Right atrium auricular region (tissue), 2 donors: ENCODE measurements at regions not wholly inside any gene's neighbourhood (a gene's known extent, or its start where the extent isn't known, plus 50 kb on each side); places are given as distances from the start of the nearest gene placed in this dataset.

Source experiments
- DNase-seq: peaks from one replicate; pipeline ENCODE4 v3.0.0-alpha.2; 2019; ENCODE audit warnings: low spot score
- H3K27ac ChIP-seq, 2 donors: fragments of 200-600 bp; sonication (generic); 1 replicate in 1 of 2; 2 replicates in 1 of 2; pipeline ENCODE4 v1.5.1; 2016 to 2019
- H3K27me3 ChIP-seq, 2 donors: fragments of 200-600 bp; sonication (generic); one replicate each; pipeline versions ENCODE4 v1.5.1 to v1.6.0; 2017 to 2019
- H3K36me3 ChIP-seq: fragments of 200-600 bp; sonication (generic); one replicate; pipeline ENCODE4 v1.5.1; 2016
- H3K4me1 ChIP-seq, 2 donors: fragments of 200-600 bp; sonication (generic); one replicate each; pipeline versions ENCODE4 v1.5.1 to v1.6.0; 2017 to 2019
- H3K4me3 ChIP-seq, 2 donors: fragments of 200-600 bp; sonication (generic); 1 replicate in 1 of 2; 2 replicates in 1 of 2; pipeline ENCODE4 v1.5.1; 2017 to 2019; ENCODE audit warnings: mild to moderate bottlenecking in 1 of 2, moderate library complexity in 1 of 2
- H3K9me3 ChIP-seq, 2 donors: fragments of 200-600 bp; sonication (generic); one replicate each; pipeline ENCODE4 v1.5.1; 2019
- TF ChIP-seq, protein P1 (sequence below), 2 donors: fragments of 200-600 bp; sonication (generic); IDR thresholded peaks; one replicate each; pipeline ENCODE4 v1.5.1; 2019; ENCODE audit warnings: antibody characterized with exemption in 2 of 2

DNA sequence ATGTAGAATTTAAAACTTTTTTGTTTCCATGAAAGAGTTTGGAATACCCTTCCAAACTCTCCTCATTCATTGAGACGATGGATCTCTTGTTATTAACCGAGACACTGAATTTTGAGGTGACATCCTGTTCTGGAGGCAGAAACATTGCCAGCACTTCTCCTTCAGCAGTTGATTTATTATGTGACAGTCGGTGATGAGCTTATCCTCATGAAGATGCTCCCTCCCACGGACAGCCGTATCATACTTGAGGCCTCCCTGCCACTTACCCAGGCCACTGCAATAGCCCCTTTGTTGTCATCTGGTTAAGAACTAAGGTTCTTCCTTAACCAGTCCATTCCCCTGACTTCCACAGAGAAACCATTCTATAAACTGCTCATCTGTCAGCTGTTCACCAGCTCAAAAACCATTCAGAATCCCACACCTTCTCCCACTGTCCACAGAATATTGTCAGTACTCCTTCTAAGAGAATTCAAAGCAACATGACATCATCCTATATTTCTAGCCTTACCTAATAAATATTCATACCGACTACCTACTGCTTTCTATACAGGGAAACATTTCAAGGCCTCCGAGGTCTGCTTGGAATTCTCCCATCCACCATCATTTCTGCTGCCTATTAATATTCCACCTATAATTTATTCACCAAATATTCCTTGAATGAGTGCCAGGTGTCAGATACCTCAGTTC is 139.0 kb upstream of the TRIB2 start:
- no peaks in the 10 kb centered on the region for H3K36me3 ChIP-seq
- H3K27ac ChIP-seq, result no peak overlapping the region
- no peaks in the 10 kb centered on the region for H3K9me3 ChIP-seq
- H3K4me1 ChIP-seq, result no peaks in the 10 kb centered on the region
- DNase-seq, result no peak
- H3K4me3 ChIP-seq, result no peak overlapping the region
- TF ChIP-seq, protein P1, sequence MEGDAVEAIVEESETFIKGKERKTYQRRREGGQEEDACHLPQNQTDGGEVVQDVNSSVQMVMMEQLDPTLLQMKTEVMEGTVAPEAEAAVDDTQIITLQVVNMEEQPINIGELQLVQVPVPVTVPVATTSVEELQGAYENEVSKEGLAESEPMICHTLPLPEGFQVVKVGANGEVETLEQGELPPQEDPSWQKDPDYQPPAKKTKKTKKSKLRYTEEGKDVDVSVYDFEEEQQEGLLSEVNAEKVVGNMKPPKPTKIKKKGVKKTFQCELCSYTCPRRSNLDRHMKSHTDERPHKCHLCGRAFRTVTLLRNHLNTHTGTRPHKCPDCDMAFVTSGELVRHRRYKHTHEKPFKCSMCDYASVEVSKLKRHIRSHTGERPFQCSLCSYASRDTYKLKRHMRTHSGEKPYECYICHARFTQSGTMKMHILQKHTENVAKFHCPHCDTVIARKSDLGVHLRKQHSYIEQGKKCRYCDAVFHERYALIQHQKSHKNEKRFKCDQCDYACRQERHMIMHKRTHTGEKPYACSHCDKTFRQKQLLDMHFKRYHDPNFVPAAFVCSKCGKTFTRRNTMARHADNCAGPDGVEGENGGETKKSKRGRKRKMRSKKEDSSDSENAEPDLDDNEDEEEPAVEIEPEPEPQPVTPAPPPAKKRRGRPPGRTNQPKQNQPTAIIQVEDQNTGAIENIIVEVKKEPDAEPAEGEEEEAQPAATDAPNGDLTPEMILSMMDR (IDR thresholded peaks at IDR 0.05), result no peak
- no peaks in the 10 kb centered on the region for H3K27me3 ChIP-seq

DNA sequence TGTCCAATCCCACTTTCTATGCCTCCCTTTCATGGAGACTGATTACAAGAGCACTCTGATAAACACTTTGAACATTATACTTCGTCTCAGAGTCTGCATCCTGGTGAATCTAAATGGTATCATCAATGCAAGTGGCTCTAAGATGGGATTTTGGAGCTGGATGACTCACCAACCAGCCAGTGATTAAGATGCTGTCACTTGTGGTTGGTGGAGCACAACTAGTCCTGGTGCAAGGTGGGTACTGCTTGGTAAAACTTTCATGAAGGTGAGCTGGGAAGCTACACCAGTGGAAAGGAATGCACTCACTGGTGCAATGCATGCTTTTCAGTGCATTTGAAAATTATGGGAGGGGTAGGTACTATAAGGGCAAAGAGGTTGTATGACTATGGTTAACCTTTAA is 137.7 kb upstream of the TRIB2 start:
- TF ChIP-seq, protein P1 (IDR thresholded peaks at IDR 0.05), result no peak
- DNase-seq, result no peak
- Histone ChIP-seq H3K4me1 (no peaks in the 10 kb centered on the region), H3K27me3 (no peaks in the 10 kb centered on the region), H3K27ac (no peak overlapping the region), H3K4me3 (no peak overlapping the region), H3K36me3 (no peaks in the 10 kb centered on the region), H3K9me3 (no peaks in the 10 kb centered on the region)

DNA sequence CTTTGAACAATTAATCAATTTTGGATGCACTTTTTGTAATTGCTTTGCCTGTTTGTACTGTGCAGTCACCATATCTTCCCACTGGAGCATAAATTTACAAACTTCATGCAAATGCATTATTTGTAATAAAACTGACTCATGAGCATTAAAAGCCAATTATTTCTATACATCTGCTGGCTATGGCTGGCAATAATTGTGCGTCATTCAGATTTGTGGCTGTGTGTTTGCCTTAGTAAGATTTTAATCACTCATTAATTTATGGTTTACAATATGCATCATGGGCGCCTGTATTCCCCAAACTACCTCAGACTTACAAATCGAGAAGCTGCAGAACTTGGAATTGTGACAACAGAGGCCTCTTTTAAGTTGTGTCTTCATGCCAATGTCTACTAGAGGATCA is 132.4 kb upstream of the TRIB2 start:
- TF ChIP-seq, protein P1 (IDR thresholded peaks at IDR 0.05), result no peak
- Histone ChIP-seq H3K36me3 (no peaks in the 10 kb centered on the region), H3K4me3 (no peak overlapping the region), H3K27ac (no peak overlapping the region), H3K27me3 (no peaks in the 10 kb centered on the region), H3K9me3 (no peaks in the 10 kb centered on the region), H3K4me1 (no peaks in the 10 kb centered on the region)
- DNase-seq, result no peak

DNA sequence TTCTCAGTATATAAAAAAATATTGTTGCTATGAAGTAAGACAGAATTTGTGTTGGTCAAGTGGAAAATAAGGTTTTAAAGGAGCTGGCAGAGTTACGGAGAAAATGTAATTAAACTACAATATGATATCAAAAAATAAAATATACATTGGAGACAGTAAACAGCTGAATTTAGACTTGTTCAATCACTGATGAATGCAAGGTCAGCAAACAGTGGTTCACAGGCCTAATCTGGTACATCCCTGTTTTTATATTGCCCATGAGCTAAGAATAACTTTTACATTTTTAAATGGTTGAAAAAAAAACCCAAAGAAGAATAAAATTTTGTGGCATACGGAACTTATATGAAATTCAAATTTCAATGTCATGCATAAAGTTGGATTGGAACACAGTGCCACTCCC is 131.0 kb upstream of the TRIB2 start:
- TF ChIP-seq, protein P1 (IDR thresholded peaks at IDR 0.05), result no peak
- no peaks in the 10 kb centered on the region for H3K27me3 ChIP-seq
- H3K9me3 ChIP-seq, result no peaks in the 10 kb centered on the region
- H3K36me3 ChIP-seq, result no peaks in the 10 kb centered on the region
- no peaks in the 10 kb centered on the region for H3K4me1 ChIP-seq
- no peak overlapping the region for H3K27ac ChIP-seq
- no peak for DNase-seq
- no peak overlapping the region for H3K4me3 ChIP-seq

DNA sequence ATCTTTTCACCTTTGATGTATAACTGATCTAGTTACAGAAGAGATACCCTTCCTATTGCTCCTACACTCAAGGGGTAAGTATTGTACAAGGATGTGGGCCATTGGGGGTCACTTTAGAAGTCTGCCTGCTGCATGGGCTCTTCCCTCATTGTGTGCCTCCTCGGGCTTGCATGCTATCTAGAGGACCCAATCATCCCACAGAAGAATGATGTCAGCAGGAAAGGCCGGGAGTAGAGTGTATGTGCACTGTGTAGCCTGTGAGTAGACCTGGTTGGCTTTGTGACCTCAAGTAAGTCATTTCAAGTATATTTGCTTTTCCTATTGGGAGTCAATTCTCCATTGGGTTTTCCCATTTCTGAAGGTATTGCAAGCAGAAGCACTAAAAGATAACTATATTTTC is 129.5 kb upstream of the TRIB2 start:
- H3K27ac ChIP-seq, result no peak overlapping the region

More for the DNA sequence above, 129.5 kb upstream of the TRIB2 start:
- no peak for DNase-seq
- Histone ChIP-seq H3K4me1 (no peaks in the 10 kb centered on the region), H3K36me3 (no peaks in the 10 kb centered on the region), H3K27me3 (no peaks in the 10 kb centered on the region), H3K9me3 (no peaks in the 10 kb centered on the region), H3K4me3 (no peak overlapping the region)
- TF ChIP-seq, protein P1 (IDR thresholded peaks at IDR 0.05), result no peak
